CD14-positive monocyte (primary cell): ENCODE measurements at regions not wholly inside any gene's neighbourhood (a gene's known extent, or its start where the extent isn't known, plus 50 kb on each side); places are given as distances from the start of the nearest gene placed in this dataset.

Experiments used
- DNase-seq, 3 donors: peaks; one replicate each; pipeline ENCODE4 v3.0.0-alpha.2; 2011 to 2022
- H2AFZ ChIP-seq: 2 replicates; pipeline ENCODE4 v1.6.0; 2012; ENCODE audit warnings: mild to moderate bottlenecking, low read depth, low read length, inconsistent platforms; ENCODE audit not compliant: insufficient read depth, poor library complexity, severe bottlenecking
- H3K27ac ChIP-seq, 2 donors: 1 replicate in 1 of 2; 2 replicates in 1 of 2; pipeline ENCODE4 v1.5.1; 2012 to 2013; ENCODE audit warnings: low read length in 2 of 2, control low read depth in 1 of 2, inconsistent platforms in 1 of 2, low read depth in 1 of 2, mild to moderate bottlenecking in 1 of 2
- H3K27me3 ChIP-seq, 2 donors: one replicate each; pipeline versions ENCODE4 v1.6.0 to v1.6.1; 2011 to 2013; ENCODE audit warnings: low read length in 2 of 2; ENCODE audit not compliant: control insufficient read depth in 2 of 2, insufficient read depth in 2 of 2
- H3K36me3 ChIP-seq, 2 donors: replicated peaks in 1 of 2; 1 replicate in 1 of 2; 2 replicates in 1 of 2; pipeline versions ENCODE4 v1.5.1 to v1.6.1; 2012 to 2013; ENCODE audit warnings: low read length in 2 of 2, control low read depth in 1 of 2, inconsistent platforms in 1 of 2, mild to moderate bottlenecking in 1 of 2; ENCODE audit not compliant: insufficient read depth in 2 of 2, control insufficient read depth in 1 of 2
- H3K4me1 ChIP-seq, 2 donors: 1 replicate in 1 of 2; 2 replicates in 1 of 2; pipeline versions ENCODE4 v1.5.1 to v1.6.1; 2012 to 2013; ENCODE audit warnings: low read length in 2 of 2, control low read depth in 1 of 2, inconsistent platforms in 1 of 2, mild to moderate bottlenecking in 1 of 2, moderate library complexity in 1 of 2; ENCODE audit not compliant: insufficient read depth in 2 of 2, control insufficient read depth in 1 of 2
- H3K4me2 ChIP-seq: replicated peaks from 2 replicates; pipeline ENCODE3; 2012; ENCODE audit warnings: low read length, moderate library complexity, mild to moderate bottlenecking; ENCODE audit not compliant: poor library complexity, severe bottlenecking; ENCODE audit errors: extremely low read depth
- H3K4me3 ChIP-seq, 3 experiments: fragments of 200-600 bp in 1 of 3; sonication (generic) in 1 of 3; replicated peaks in 1 of 3; 1 replicate in 2 of 3; 2 replicates in 1 of 3; pipeline ENCODE4 v1.5.1; 2011 to 2013; ENCODE audit warnings: low read length in 3 of 3, mild to moderate bottlenecking in 3 of 3, control low read depth in 2 of 3, low read depth in 2 of 3, inconsistent platforms in 1 of 3, moderate library complexity in 1 of 3
- H3K79me2 ChIP-seq: 2 replicates; pipeline ENCODE4 v1.6.0; 2012; ENCODE audit warnings: mild to moderate bottlenecking, control low read depth, inconsistent platforms, low read length, moderate library complexity; ENCODE audit not compliant: insufficient read depth
- H3K9ac ChIP-seq: 2 replicates; pipeline ENCODE4 v1.6.0; 2017; ENCODE audit warnings: low read length, mild to moderate bottlenecking; ENCODE audit not compliant: insufficient read depth, poor library complexity, severe bottlenecking
- H3K9me3 ChIP-seq, 2 donors: replicated peaks in 1 of 2; 1 replicate in 1 of 2; 2 replicates in 1 of 2; pipeline versions ENCODE4 v1.5.1 to v1.6.1; 2012 to 2013; ENCODE audit warnings: low read length in 2 of 2, control low read depth in 1 of 2; ENCODE audit not compliant: control insufficient read depth in 1 of 2, insufficient read depth in 1 of 2
- H4K20me1 ChIP-seq: 2 replicates; pipeline ENCODE4 v1.6.0; 2012; ENCODE audit warnings: mild to moderate bottlenecking, low read length, control low read depth, moderate library complexity; ENCODE audit not compliant: insufficient read depth
- H3K27ac Mint-ChIP-seq, 7 donors: one replicate each; pipeline ENCODE4 v1.8.0; 2020; ENCODE audit warnings: mild to moderate bottlenecking in 7 of 7, mixed read lengths in 7 of 7, moderate library complexity in 6 of 7, inconsistent platforms in 2 of 7
- H3K27me3 Mint-ChIP-seq, 3 donors: one replicate each; pipeline ENCODE4 v1.8.0; 2021 to 2022; ENCODE audit warnings: low read depth in 3 of 3, mild to moderate bottlenecking in 3 of 3, mixed read lengths in 3 of 3, moderate library complexity in 3 of 3, inconsistent platforms in 1 of 3
- H3K36me3 Mint-ChIP-seq, 2 donors: one replicate each; pipeline ENCODE4 v1.8.0; 2020; ENCODE audit warnings: mixed read lengths in 2 of 2, inconsistent platforms in 1 of 2, mild to moderate bottlenecking in 1 of 2
- H3K4me1 Mint-ChIP-seq: one replicate; pipeline ENCODE4 v1.8.0; 2020; ENCODE audit warnings: mild to moderate bottlenecking, mixed read lengths
- H3K4me3 Mint-ChIP-seq, 2 donors: one replicate each; pipeline ENCODE4 v1.8.0; 2020; ENCODE audit warnings: mild to moderate bottlenecking in 2 of 2, mixed read lengths in 2 of 2, moderate library complexity in 1 of 2
- H3K9me3 Mint-ChIP-seq, 7 donors: one replicate each; pipeline ENCODE4 v1.8.0; 2020 to 2022; ENCODE audit warnings: mixed read lengths in 7 of 7, mild to moderate bottlenecking in 6 of 7, moderate library complexity in 6 of 7, inconsistent platforms in 2 of 7
- CTCF ChIP-seq: fragments of 200-600 bp; IDR thresholded peaks from one replicate; pipeline ENCODE4 v1.8.0; 2022; ENCODE audit warnings: antibody characterized with exemption, mild to moderate bottlenecking
- whole genome bisulfite sequencing: methylation state at CpG from one replicate; pipeline ENCODE4 v1.1.5; 2013; ENCODE audit warnings: missing lambda C conversion rate; ENCODE audit not compliant: insufficient coverage; 5-methylcytosine and 5-hydroxymethylcytosine counted together
- intact Hi-C, 2 donors: fragments of 100-400 bp; cut with micrococcal nuclease; formaldehyde crosslinking; loops; one replicate each; pipeline versions ENCODE4 v1.15.0 to v1.15.1; 2023

GRCh38 chr22:49418341-49418894 is 409.3 kb downstream of the BRD1 start:
- Histone ChIP-seq H4K20me1 (no peaks in the 10 kb centered on the region), H3K4me3 (no peak overlapping the region), H3K4me2 (no peak overlapping the region), H3K4me1 (no peaks in the 10 kb centered on the region), H3K9ac (no peak overlapping the region), H3K27ac (no peak overlapping the region), H2AFZ (no peak overlapping the region), H3K9me3 (no peaks in the 10 kb centered on the region), H3K79me2 (no peaks in the 10 kb centered on the region), H3K36me3 (no peaks in the 10 kb centered on the region), H3K27me3 (no peaks in the 10 kb centered on the region)
- TF ChIP-seq CTCF, result no peak
- Mint-ChIP-seq H3K27me3 (peaks cover 2 to 15% (median 9%) of the 10 kb centered on the region in 3 donors), H3K27ac (no peak overlapping the region), H3K4me1 (no peaks in the 10 kb centered on the region), H3K36me3 (no peaks in the 10 kb centered on the region), H3K4me3 (no peak overlapping the region), H3K9me3 (peaks cover 0 to 11% (median 3%) of the 10 kb centered on the region in 7 donors)
- no peak for DNase-seq
- WGBS, result 94% methylated on average over 39 of the region's 39 CpGs
- intact Hi-C loops, result no loop called here

- no peak overlapping the region for H3K27ac Mint-ChIP-seq
- Histone ChIP-seq H2AFZ (no peak overlapping the region), H3K4me3 (no peak overlapping the region), H3K36me3 (no peaks in the 10 kb centered on the region), H3K79me2 (no peaks in the 10 kb centered on the region), H3K27me3 (no peaks in the 10 kb centered on the region), H3K27ac (no peak overlapping the region), H3K4me1 (no peaks in the 10 kb centered on the region), H3K9ac (no peak overlapping the region), H3K9me3 (no peaks in the 10 kb centered on the region), H4K20me1 (no peaks in the 10 kb centered on the region), H3K4me2 (no peak overlapping the region)
- H3K27me3 Mint-ChIP-seq, result peaks cover 2 to 15% (median 12%) of the 10 kb centered on the region in 3 donors
- no peaks in the 10 kb centered on the region for H3K4me1 Mint-ChIP-seq
- H3K36me3 Mint-ChIP-seq, result no peaks in the 10 kb centered on the region
- WGBS, result 89% methylated on average over 5 of the region's 13 CpGs
- peaks cover 0 to 11% (median 3%) of the 10 kb centered on the region in 7 donors for H3K9me3 Mint-ChIP-seq
- no peak for DNase-seq
- H3K4me3 Mint-ChIP-seq, result no peak overlapping the region
- intact Hi-C loops, result no loop called here
- no peak for TF ChIP-seq CTCF
Observed at GRCh38 chr22:49417833-49418232, 409.8 kb downstream of the BRD1 start.
